Gastroesophageal sphincter (tissue), 4 donors: ENCODE measurements at regions not wholly inside any gene's neighbourhood (a gene's known extent, or its start where the extent isn't known, plus 50 kb on each side); places are given as distances from the start of the nearest gene placed in this dataset.

Experiments
- ATAC-seq: fragments of 150-250 bp; one replicate; pipeline ENCODE4 v1.9.1; 2016; ENCODE audit warnings: mild to moderate bottlenecking, moderate library complexity
- H3K27ac ChIP-seq, 4 donors: fragments of 200-600 bp; sonication (generic) in 3 of 4; 1 replicate in 3 of 4; 2 replicates in 1 of 4; pipeline ENCODE4 v1.5.1; 2016 to 2019
- H3K27me3 ChIP-seq: fragments of 200-600 bp; sonication (generic); one replicate; pipeline ENCODE4 v1.5.1; 2019
- H3K36me3 ChIP-seq, 2 donors: fragments of 200-600 bp; sonication (generic); one replicate each; pipeline ENCODE4 v1.5.1; 2019; ENCODE audit warnings: control low read depth in 1 of 2
- H3K4me1 ChIP-seq, 3 donors: fragments of 200-600 bp; sonication (generic); 1 replicate in 2 of 3; 2 replicates in 1 of 3; pipeline ENCODE4 v1.5.1; 2016 to 2019; ENCODE audit warnings: control low read depth in 2 of 3
- H3K4me3 ChIP-seq, 2 donors: fragments of 200-600 bp; sonication (generic); one replicate each; pipeline ENCODE4 v1.5.1; 2019; ENCODE audit warnings: mild to moderate bottlenecking in 1 of 2, moderate library complexity in 1 of 2
- H3K9me3 ChIP-seq, 3 donors: fragments of 200-600 bp; sonication (generic); one replicate each; pipeline ENCODE4 v1.5.1; 2017 to 2019; ENCODE audit warnings: control low read depth in 2 of 3
- CTCF ChIP-seq, 4 experiments: fragments of 200-600 bp in 2 of 4; fragments of 450-650 bp in 2 of 4; sonication (generic) in 1 of 4; IDR thresholded peaks; one replicate each; pipeline ENCODE4 v1.5.1; 2017 to 2019; ENCODE audit warnings: antibody characterized with exemption in 4 of 4, mild to moderate bottlenecking in 2 of 4, moderate library complexity in 2 of 4
- EP300 ChIP-seq: sonication (generic); formaldehyde crosslinking; IDR thresholded peaks from one replicate; pipeline ENCODE4 v1.6.1; 2017; ENCODE audit warnings: antibody characterized with exemption, mild to moderate bottlenecking
- POLR2A ChIP-seq, 2 donors: fragments of 450-650 bp; IDR thresholded peaks; one replicate each; pipeline ENCODE4 v1.6.1; 2017; ENCODE audit warnings: antibody characterized with exemption in 2 of 2, mild to moderate bottlenecking in 2 of 2, moderate library complexity in 1 of 2
- POLR2AphosphoS5 ChIP-seq: sonication (generic); formaldehyde crosslinking; IDR thresholded peaks from one replicate; pipeline ENCODE4 v1.6.1; 2017; ENCODE audit warnings: antibody characterized with exemption
- WGBS, 2 donors: methylation state at CpG; one replicate each; pipeline ENCODE4 v1.1.5; 2018; ENCODE audit warnings: low coverage in 1 of 2; 5-methylcytosine and 5-hydroxymethylcytosine counted together

GRCh38 chr11:8763070-8763685, 80.6 kb downstream of the RPL27A start:
- H3K27me3 ChIP-seq = no peaks in the 10 kb centered on the region
- H3K36me3 ChIP-seq = no peaks in the 10 kb centered on the region
- H3K4me1 ChIP-seq = peaks cover 51 to 99% (median 61%) of the 10 kb centered on the region in 3 donors
- WGBS, 2 donors = 0 to 14% methylated on average over 1 of the region's 1 CpG
- peak overlapping the region in 3 of 4 donors; percentile 87 for H3K27ac ChIP-seq
- no peaks in the 10 kb centered on the region for H3K9me3 ChIP-seq
- ATAC-seq = no peak
- no peak for TF ChIP-seq POLR2A (IDR thresholded peaks at IDR 0.05)
- TF ChIP-seq POLR2AphosphoS5 = no peak
- no peak for TF ChIP-seq CTCF (IDR thresholded peaks at IDR 0.05)
- TF ChIP-seq EP300 = no peak
- no peak overlapping the region for H3K4me3 ChIP-seq

GRCh38 chr11:8765294-8765693, 82.7 kb downstream of the RPL27A start:
- no peak for ATAC-seq
- TF ChIP-seq EP300 (no peak), POLR2A (IDR thresholded peaks at IDR 0.05) (no peak), POLR2AphosphoS5 (peak; percentile 7)
- 33 to 47% methylated on average over 1 of the region's 1 CpG for WGBS, 2 donors
- Histone ChIP-seq H3K27ac (peak overlapping the region; percentile 62 to 90 (median 87)), H3K36me3 (no peaks in the 10 kb centered on the region), H3K27me3 (no peaks in the 10 kb centered on the region), H3K4me1 (peaks cover 37 to 99% (median 56%) of the 10 kb centered on the region in 3 donors), H3K4me3 (no peak overlapping the region), H3K9me3 (no peaks in the 10 kb centered on the region)

- peak overlapping the region; percentile 87 to 98 (median 88) for H3K27ac ChIP-seq
- no peak for TF ChIP-seq EP300
- peak; percentile 57 for TF ChIP-seq POLR2AphosphoS5
- TF ChIP-seq CTCF (IDR thresholded peaks at IDR 0.05) = peak in 1 of 4 experiments; percentile 10
- TF ChIP-seq POLR2A (IDR thresholded peaks at IDR 0.05) = no peak
- H3K27me3 ChIP-seq = no peaks in the 10 kb centered on the region
- no peaks in the 10 kb centered on the region for H3K36me3 ChIP-seq
- 34 to 43% methylated on average over 4 to 7 of the region's 8 CpGs for whole genome bisulfite sequencing, 2 donors
- H3K4me3 ChIP-seq = no peak overlapping the region
- no peak for ATAC-seq
- H3K9me3 ChIP-seq = no peaks in the 10 kb centered on the region
- H3K4me1 ChIP-seq = peaks cover 33 to 99% (median 46%) of the 10 kb centered on the region in 3 donors
Observed at GRCh38 chr11:8766043-8766987, 83.7 kb downstream of the RPL27A start.

- Histone ChIP-seq H3K4me3 (no peak overlapping the region), H3K27me3 (no peaks in the 10 kb centered on the region), H3K4me1 (peaks cover 27 to 99% (median 44%) of the 10 kb centered on the region in 3 donors), H3K9me3 (no peaks in the 10 kb centered on the region), H3K36me3 (no peaks in the 10 kb centered on the region), H3K27ac (peak overlapping the region; percentile 87 to 98 (median 88))
- peak; percentile 26 for ATAC-seq
- TF ChIP-seq CTCF (IDR thresholded peaks at IDR 0.05) (no peak), POLR2AphosphoS5 (no peak), POLR2A (IDR thresholded peaks at IDR 0.05) (no peak), EP300 (no peak)
- WGBS, 2 donors = 9 to 29% methylated on average over 3 to 6 of the region's 7 CpGs
Observed at GRCh38 chr11:8766988-8767374, 84.4 kb downstream of the RPL27A start.

- Histone ChIP-seq H3K27me3 (no peaks in the 10 kb centered on the region), H3K9me3 (no peaks in the 10 kb centered on the region), H3K4me3 (no peak overlapping the region), H3K36me3 (no peaks in the 10 kb centered on the region), H3K27ac (peak overlapping the region; percentile 87 to 98 (median 88)), H3K4me1 (peaks cover 24 to 99% (median 41%) of the 10 kb centered on the region in 3 donors)
- WGBS, 2 donors = 39 to 43% methylated on average over 9 of the region's 9 CpGs
- TF ChIP-seq EP300 (no peak), POLR2AphosphoS5 (peak; percentile 65)
- ATAC-seq = peak; percentile 65
Observed at GRCh38 chr11:8767466-8768142, 85.0 kb downstream of the RPL27A start.
